Chondrocyte (in vitro differentiated cells): ENCODE measurements at regions not wholly inside any gene's neighbourhood (a gene's known extent, or its start where the extent isn't known, plus 50 kb on each side); places are given as distances from the start of the nearest gene placed in this dataset.

Experiments
- DNase-seq: peaks from one replicate; pipeline ENCODE4 v3.0.0; 2021; ENCODE audit warnings: mixed read lengths, low spot score
- H3K27ac Mint-ChIP-seq: one replicate; pipeline ENCODE4 v1.8.0; 2021; ENCODE audit warnings: mild to moderate bottlenecking, moderate library complexity, mixed read lengths; ENCODE audit not compliant: unreplicated experiment
- H3K27me3 Mint-ChIP-seq: 2 replicates; pipeline ENCODE4 v1.8.0; 2021; ENCODE audit warnings: low read depth, mixed read lengths
- H3K36me3 Mint-ChIP-seq: 2 replicates; pipeline ENCODE4 v1.8.0; 2021; ENCODE audit warnings: low read depth, mixed read lengths
- H3K4me1 Mint-ChIP-seq: 2 replicates; pipeline ENCODE4 v1.8.0; 2021; ENCODE audit warnings: low read depth, mild to moderate bottlenecking, mixed read lengths
- H3K4me3 Mint-ChIP-seq: one replicate; pipeline ENCODE4 v1.8.0; 2021; ENCODE audit warnings: mild to moderate bottlenecking, moderate library complexity, mixed read lengths; ENCODE audit not compliant: unreplicated experiment
- H3K9me3 Mint-ChIP-seq: 2 replicates; pipeline ENCODE4 v1.8.0; 2021; ENCODE audit warnings: low read depth, mixed read lengths
- CTCF ChIP-seq: fragments of 200-600 bp; sonication (generic); IDR thresholded peaks from 2 replicates; pipeline ENCODE4 v1.5.0; 2021; ENCODE audit warnings: antibody characterized with exemption, mild to moderate bottlenecking, moderate library complexity

GRCh38 chr3:116834816-116835215, 125.2 kb downstream of the TUSC7 start:
- Mint-ChIP-seq H3K27ac (no peak overlapping the region), H3K9me3 (no peaks in the 10 kb centered on the region), H3K4me1 (no peaks in the 10 kb centered on the region), H3K27me3 (peaks cover under 1% of the 10 kb centered on the region), H3K4me3 (no peak overlapping the region), H3K36me3 (no peaks in the 10 kb centered on the region)
- no peak for DNase-seq
- TF ChIP-seq CTCF, result no peak

- Mint-ChIP-seq H3K4me1 (no peaks in the 10 kb centered on the region), H3K27ac (no peak overlapping the region), H3K9me3 (no peaks in the 10 kb centered on the region), H3K4me3 (no peak overlapping the region), H3K27me3 (peaks cover 2% of the 10 kb centered on the region), H3K36me3 (no peaks in the 10 kb centered on the region)
- no peak for TF ChIP-seq CTCF
- DNase-seq, result no peak
These were observed 126.1 kb downstream of the TUSC7 start for GRCh38 chr3:116835658-116836057.

- no peak for TF ChIP-seq CTCF
- Mint-ChIP-seq H3K4me1 (no peaks in the 10 kb centered on the region), H3K9me3 (no peaks in the 10 kb centered on the region), H3K27ac (no peak overlapping the region), H3K27me3 (peaks cover 3% of the 10 kb centered on the region), H3K36me3 (no peaks in the 10 kb centered on the region), H3K4me3 (no peak overlapping the region)
- no peak for DNase-seq
These were observed 126.7 kb downstream of the TUSC7 start for GRCh38 chr3:116836286-116836685.

- H3K9me3 Mint-ChIP-seq, result no peaks in the 10 kb centered on the region
- H3K27ac Mint-ChIP-seq, result no peak overlapping the region
- no peaks in the 10 kb centered on the region for H3K36me3 Mint-ChIP-seq
- no peaks in the 10 kb centered on the region for H3K4me1 Mint-ChIP-seq
- H3K4me3 Mint-ChIP-seq, result no peak overlapping the region
- H3K27me3 Mint-ChIP-seq, result peaks cover 7% of the 10 kb centered on the region
- no peak for TF ChIP-seq CTCF
- no peak for DNase-seq
These were observed 127.9 kb downstream of the TUSC7 start for GRCh38 chr3:116837483-116837882.

GRCh38 chr3:116841003-116841735, 131.6 kb downstream of the TUSC7 start:
- H3K36me3 Mint-ChIP-seq, result no peaks in the 10 kb centered on the region
- H3K9me3 Mint-ChIP-seq, result no peaks in the 10 kb centered on the region
- peaks cover 11% of the 10 kb centered on the region for H3K27me3 Mint-ChIP-seq
- DNase-seq, result no peak
- no peaks in the 10 kb centered on the region for H3K4me1 Mint-ChIP-seq
- H3K27ac Mint-ChIP-seq, result no peak overlapping the region
- TF ChIP-seq CTCF, result no peak
- no peak overlapping the region for H3K4me3 Mint-ChIP-seq
